ENCODE measurements at regions not wholly inside any gene's neighbourhood (a gene's known extent, or its start where the extent isn't known, plus 50 kb on each side); places are given as distances from the start of the nearest gene placed in this dataset.

DNA sequence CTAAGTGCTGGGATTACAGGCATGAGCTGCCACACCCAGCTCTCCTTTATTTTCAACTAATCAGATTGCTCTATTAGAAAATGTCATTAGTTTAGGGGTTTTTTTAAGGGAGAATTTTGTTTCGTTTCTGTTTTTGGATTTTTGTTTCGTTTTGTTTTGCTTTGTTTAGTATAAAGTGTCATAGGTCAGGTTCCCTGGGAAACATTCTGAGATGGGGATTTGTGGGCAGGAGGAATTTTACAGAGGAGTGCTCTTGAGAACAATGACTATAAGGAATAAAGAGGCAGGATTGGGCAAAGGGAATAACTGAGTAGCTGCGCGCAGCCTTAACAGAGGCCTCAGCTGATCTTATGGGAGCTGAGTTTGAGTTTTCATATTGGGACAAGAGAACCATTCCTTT lies 86.8 kb upstream of the NR2F2 start:
- ChIA-PET CTCF (no interaction called here), POLR2A (no interaction called here)
- Histone ChIP-seq H3K27ac (ENCODE audit: low read depth in 2 of 2, low read length in 1 of 2) (no peak overlapping the region), H3K4me1 (ENCODE audit: control insufficient read depth in 1 of 2, insufficient read depth in 2 of 2, low read depth in 1 of 2, low read length in 1 of 2) (no peaks in the 10 kb centered on the region), H3K36me3 (replicated peaks in 1 of 2; ENCODE audit: control insufficient read depth in 1 of 2, insufficient read depth in 2 of 2, low read length in 1 of 2) (no peaks in the 10 kb centered on the region), H3K9ac (no peak overlapping the region), H3K4me3 (ENCODE audit: low read depth in 2 of 2, low read length in 1 of 2) (no peak overlapping the region), H3K27me3 (ENCODE audit: insufficient read depth) (no peaks in the 10 kb centered on the region), H3K9me2 (no peaks in the 10 kb centered on the region), H3K9me3 (no peaks in the 10 kb centered on the region), H3K79me2 (ENCODE audit: insufficient read depth) (no peaks in the 10 kb centered on the region), H3K4me2 (no peak overlapping the region), H3F3A (replicated peaks; ENCODE audit: insufficient read depth) (no peaks in the 10 kb centered on the region), H2AFZ (ENCODE audit: low read depth) (no peak overlapping the region), H4K20me1 (ENCODE audit: insufficient read depth) (no peaks in the 10 kb centered on the region)
- DNase-seq, result no peak
- WGBS (ENCODE audit: low lambda C conversion rate), result 37% methylated on average over 4 of the region's 4 CpGs
- TF ChIP-seq EP300 (IDR thresholded peaks at IDR 0.05; ENCODE audit: borderline replicate concordance in 1 of 2, low read depth in 1 of 2, low read length in 1 of 2) (no peak), FOXJ3 (CRISPR knock-in tag; IDR thresholded peaks at IDR 0.05) (no peak), NRF1 (IDR thresholded peaks at IDR 0.05; ENCODE audit: low read depth, low read length) (no peak), POLR2AphosphoS5 (IDR thresholded peaks at IDR 0.05; ENCODE audit: low read depth, low read length) (no peak), FOXM1 (IDR thresholded peaks at IDR 0.05; ENCODE audit: low read depth) (no peak), TEAD4 (IDR thresholded peaks at IDR 0.05; ENCODE audit: borderline replicate concordance, insufficient read depth) (no peak), NFIC (IDR thresholded peaks at IDR 0.05; ENCODE audit: borderline replicate concordance) (no peak), RXRA (IDR thresholded peaks at IDR 0.05; ENCODE audit: borderline replicate concordance, low read depth) (no peak), ELF1 (IDR thresholded peaks at IDR 0.05) (no peak), RAD21 (IDR thresholded peaks at IDR 0.05; ENCODE audit: low read length) (no peak), JUND (IDR thresholded peaks at IDR 0.05) (no peak), TAF1 (IDR thresholded peaks at IDR 0.05; ENCODE audit: borderline replicate concordance, low read depth, low read length) (no peak), MXI1 (IDR thresholded peaks at IDR 0.05; ENCODE audit: low read depth, low read length) (no peak), FOSL2 (IDR thresholded peaks at IDR 0.05; ENCODE audit: borderline replicate concordance, low read depth) (no peak)
- TF ChIP-seq, protein P1, sequence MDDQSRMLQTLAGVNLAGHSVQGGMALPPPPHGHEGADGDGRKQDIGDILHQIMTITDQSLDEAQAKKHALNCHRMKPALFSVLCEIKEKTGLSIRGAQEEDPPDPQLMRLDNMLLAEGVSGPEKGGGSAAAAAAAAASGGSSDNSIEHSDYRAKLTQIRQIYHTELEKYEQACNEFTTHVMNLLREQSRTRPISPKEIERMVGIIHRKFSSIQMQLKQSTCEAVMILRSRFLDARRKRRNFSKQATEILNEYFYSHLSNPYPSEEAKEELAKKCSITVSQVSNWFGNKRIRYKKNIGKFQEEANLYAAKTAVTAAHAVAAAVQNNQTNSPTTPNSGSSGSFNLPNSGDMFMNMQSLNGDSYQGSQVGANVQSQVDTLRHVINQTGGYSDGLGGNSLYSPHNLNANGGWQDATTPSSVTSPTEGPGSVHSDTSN (IDR thresholded peaks at IDR 0.05), result no peak
- TF ChIP-seq, protein P2, sequence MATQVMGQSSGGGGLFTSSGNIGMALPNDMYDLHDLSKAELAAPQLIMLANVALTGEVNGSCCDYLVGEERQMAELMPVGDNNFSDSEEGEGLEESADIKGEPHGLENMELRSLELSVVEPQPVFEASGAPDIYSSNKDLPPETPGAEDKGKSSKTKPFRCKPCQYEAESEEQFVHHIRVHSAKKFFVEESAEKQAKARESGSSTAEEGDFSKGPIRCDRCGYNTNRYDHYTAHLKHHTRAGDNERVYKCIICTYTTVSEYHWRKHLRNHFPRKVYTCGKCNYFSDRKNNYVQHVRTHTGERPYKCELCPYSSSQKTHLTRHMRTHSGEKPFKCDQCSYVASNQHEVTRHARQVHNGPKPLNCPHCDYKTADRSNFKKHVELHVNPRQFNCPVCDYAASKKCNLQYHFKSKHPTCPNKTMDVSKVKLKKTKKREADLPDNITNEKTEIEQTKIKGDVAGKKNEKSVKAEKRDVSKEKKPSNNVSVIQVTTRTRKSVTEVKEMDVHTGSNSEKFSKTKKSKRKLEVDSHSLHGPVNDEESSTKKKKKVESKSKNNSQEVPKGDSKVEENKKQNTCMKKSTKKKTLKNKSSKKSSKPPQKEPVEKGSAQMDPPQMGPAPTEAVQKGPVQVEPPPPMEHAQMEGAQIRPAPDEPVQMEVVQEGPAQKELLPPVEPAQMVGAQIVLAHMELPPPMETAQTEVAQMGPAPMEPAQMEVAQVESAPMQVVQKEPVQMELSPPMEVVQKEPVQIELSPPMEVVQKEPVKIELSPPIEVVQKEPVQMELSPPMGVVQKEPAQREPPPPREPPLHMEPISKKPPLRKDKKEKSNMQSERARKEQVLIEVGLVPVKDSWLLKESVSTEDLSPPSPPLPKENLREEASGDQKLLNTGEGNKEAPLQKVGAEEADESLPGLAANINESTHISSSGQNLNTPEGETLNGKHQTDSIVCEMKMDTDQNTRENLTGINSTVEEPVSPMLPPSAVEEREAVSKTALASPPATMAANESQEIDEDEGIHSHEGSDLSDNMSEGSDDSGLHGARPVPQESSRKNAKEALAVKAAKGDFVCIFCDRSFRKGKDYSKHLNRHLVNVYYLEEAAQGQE (IDR thresholded peaks at IDR 0.05; ENCODE audit: low read depth, low read length), result no peak
- TF ChIP-seq, protein P3, sequence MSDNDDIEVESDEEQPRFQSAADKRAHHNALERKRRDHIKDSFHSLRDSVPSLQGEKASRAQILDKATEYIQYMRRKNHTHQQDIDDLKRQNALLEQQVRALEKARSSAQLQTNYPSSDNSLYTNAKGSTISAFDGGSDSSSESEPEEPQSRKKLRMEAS (IDR thresholded peaks at IDR 0.05; ENCODE audit: low read depth), result no peak
